NT2/D1 (cell line): ENCODE measurements at regions not wholly inside any gene's neighbourhood (a gene's known extent, or its start where the extent isn't known, plus 50 kb on each side); places are given as distances from the start of the nearest gene placed in this dataset.

ENCODE experiments used
- SUZ12 ChIP-seq: IDR thresholded peaks from 2 replicates; pipeline ENCODE4 v1.6.1; 2011; ENCODE audit not compliant: insufficient read length, insufficient read depth; ENCODE audit errors: extremely low read depth
- YY1 ChIP-seq: IDR thresholded peaks from 2 replicates; pipeline ENCODE4 v1.6.1; 2011; ENCODE audit not compliant: insufficient read length, insufficient read depth

DNA sequence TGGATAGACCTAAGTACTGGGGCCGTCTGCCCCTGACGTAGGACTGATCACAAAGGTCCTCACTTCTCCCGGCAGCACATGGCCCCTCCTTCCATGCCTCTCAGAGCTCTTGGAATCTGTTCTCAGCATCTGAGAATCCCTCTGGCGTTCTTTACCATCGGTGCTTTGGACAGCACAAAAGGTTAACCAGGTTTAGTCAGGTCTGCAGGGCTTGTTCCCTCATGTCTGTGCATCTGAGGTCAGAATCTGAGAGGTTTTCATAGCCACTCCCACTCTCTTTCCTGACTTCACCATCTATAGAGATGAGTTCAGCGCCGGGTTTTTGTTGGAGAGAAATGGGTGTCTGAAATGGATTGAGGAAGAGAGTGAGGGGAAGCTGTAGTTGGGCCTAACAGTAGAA, 130.0 kb upstream of the ARHGAP5 start:
- no peak for TF ChIP-seq SUZ12
- no peak for TF ChIP-seq YY1
